Panc1 (cell line): ENCODE measurements at regions not wholly inside any gene's neighbourhood (a gene's known extent, or its start where the extent isn't known, plus 50 kb on each side); places are given as distances from the start of the nearest gene placed in this dataset.
A peak's percentile ranks its signal among the peaks of the same experiment; 100 is the strongest.

Source experiments
- ATAC-seq: fragments of 200-7000 bp; cut with Tn5 transposase; 2 replicates; pipeline ENCODE4 v1.9.1; 2020; ENCODE audit warnings: mild to moderate bottlenecking, moderate library complexity
- BruUV-seq: library from RNA; stranded (reverse); fragments of 400-500 nt; replicated peaks from 2 replicates; lab custom pipeline; 2021; lab: Mats Ljungman, UMichigan
- CTCF ChIA-PET: fragments of 300-600 bp; sonication (Branson Sonifier 250); formaldehyde crosslinking; loops from one replicate; lab custom pipeline; 2022; ENCODE audit warnings: antibody characterized with exemption; lab: Charles Lee
- POLR2A ChIA-PET: fragments of 300-600 bp; sonication (Branson Sonifier 250); formaldehyde crosslinking; loops from one replicate; lab custom pipeline; 2022; ENCODE audit warnings: antibody characterized with exemption; lab: Charles Lee
- DNase-seq: peaks from one replicate; pipeline ENCODE4 v3.0.0-alpha.2; 2010; ENCODE audit warnings: low read depth, low spot score
- H3K27ac ChIP-seq: 2 replicates; pipeline ENCODE4 v1.5.1; 2011; ENCODE audit warnings: mild to moderate bottlenecking, low read length, inconsistent platforms
- H3K27me3 ChIP-seq: fragments of 200-500 bp; sonication (Bioruptor generic); 2 replicates; pipeline ENCODE4 v1.6.0; 2014; ENCODE audit warnings: low read length, inconsistent platforms; ENCODE audit not compliant: control insufficient read depth, insufficient read depth
- H3K36me3 ChIP-seq: fragments of 200-500 bp; sonication (Bioruptor generic); 2 replicates; pipeline ENCODE4 v1.5.1; 2014; ENCODE audit warnings: inconsistent platforms, mild to moderate bottlenecking, low read length, moderate library complexity; ENCODE audit not compliant: control insufficient read depth, insufficient read depth
- H3K4me1 ChIP-seq: 2 replicates; pipeline ENCODE4 v1.5.1; 2011; ENCODE audit warnings: inconsistent platforms, mild to moderate bottlenecking, low read length, moderate library complexity; ENCODE audit not compliant: control insufficient read depth, insufficient read depth
- H3K4me3 ChIP-seq, 2 experiments: 2 replicates each; pipeline ENCODE4 v1.5.1; 2011 to 2012; ENCODE audit warnings: low read depth in 2 of 2, low read length in 2 of 2, mild to moderate bottlenecking in 2 of 2, inconsistent platforms in 1 of 2, moderate library complexity in 1 of 2
- H3K9me3 ChIP-seq: fragments of 200-500 bp; sonication (Bioruptor generic); 2 replicates; pipeline ENCODE4 v1.5.1; 2014; ENCODE audit warnings: low read depth, mild to moderate bottlenecking, inconsistent platforms, low read length, moderate library complexity; ENCODE audit not compliant: control insufficient read depth, insufficient read depth
- POLR2AphosphoS5 ChIP-seq: IDR thresholded peaks from 2 replicates; pipeline ENCODE4 v1.6.1; 2012; ENCODE audit warnings: mild to moderate bottlenecking, low read depth, low read length, moderate library complexity
- SIN3A ChIP-seq: IDR thresholded peaks from 2 replicates; pipeline ENCODE4 v1.6.1; 2012; ENCODE audit warnings: low read depth, mild to moderate bottlenecking, low read length, moderate library complexity, borderline replicate concordance; ENCODE audit not compliant: insufficient read depth
- TCF7L2 ChIP-seq: IDR thresholded peaks from 2 replicates; pipeline ENCODE4 v1.6.1; 2011; ENCODE audit warnings: mild to moderate bottlenecking, low read depth, low read length, inconsistent platforms
- in situ Hi-C: cut with HindIII; loops from 2 replicates; pipeline ENCODE4 v1.10.0; 2016; ENCODE audit warnings: low sequenced_read_pairs, low pct_unique_long_range_greater_than_20kb
- intact Hi-C: fragments of 100-400 bp; cut with micrococcal nuclease; formaldehyde crosslinking; loops from one replicate; pipeline ENCODE4 v1.10.0; 2022; ENCODE audit not compliant: unreplicated experiment
- TF ChIP-seq, protein P1 (sequence below), 2 experiments: IDR thresholded peaks; 2 replicates each; pipeline ENCODE4 v1.6.1; 2011 to 2012; ENCODE audit warnings: low read depth in 2 of 2, control low read depth in 1 of 2, low read length in 1 of 2, mild to moderate bottlenecking in 1 of 2, moderate library complexity in 1 of 2; ENCODE audit not compliant: insufficient read depth in 1 of 2
- TF ChIP-seq, protein P2 (sequence below): fragments of 450-650 bp; IDR thresholded peaks from 2 replicates; pipeline ENCODE4 v1.5.1; 2017; ENCODE audit warnings: mild to moderate bottlenecking

DNA sequence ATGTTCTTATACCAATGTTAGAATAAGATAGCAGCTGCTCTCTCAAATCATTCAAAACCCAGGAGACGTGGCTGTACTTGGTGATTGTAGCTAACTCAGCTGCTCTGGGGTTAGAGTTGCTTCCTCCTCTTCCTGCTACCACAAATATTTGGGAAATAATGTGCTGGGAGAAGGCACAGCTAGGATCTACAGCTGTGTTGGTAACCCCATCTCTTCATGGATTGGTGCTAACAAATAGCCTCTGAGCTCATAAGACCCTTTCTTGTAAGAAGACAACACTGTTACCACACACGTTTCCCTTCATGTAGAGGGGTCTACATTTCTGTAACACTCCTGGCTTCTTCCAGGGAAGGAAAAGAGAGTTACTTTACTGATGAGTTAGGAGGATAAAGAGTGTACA, 911.0 kb upstream of the CITED2 start:
- TF ChIP-seq TCF7L2: no peak
- TF ChIP-seq POLR2AphosphoS5: no peak
- TF ChIP-seq SIN3A: no peak
- TF ChIP-seq, protein P1, sequence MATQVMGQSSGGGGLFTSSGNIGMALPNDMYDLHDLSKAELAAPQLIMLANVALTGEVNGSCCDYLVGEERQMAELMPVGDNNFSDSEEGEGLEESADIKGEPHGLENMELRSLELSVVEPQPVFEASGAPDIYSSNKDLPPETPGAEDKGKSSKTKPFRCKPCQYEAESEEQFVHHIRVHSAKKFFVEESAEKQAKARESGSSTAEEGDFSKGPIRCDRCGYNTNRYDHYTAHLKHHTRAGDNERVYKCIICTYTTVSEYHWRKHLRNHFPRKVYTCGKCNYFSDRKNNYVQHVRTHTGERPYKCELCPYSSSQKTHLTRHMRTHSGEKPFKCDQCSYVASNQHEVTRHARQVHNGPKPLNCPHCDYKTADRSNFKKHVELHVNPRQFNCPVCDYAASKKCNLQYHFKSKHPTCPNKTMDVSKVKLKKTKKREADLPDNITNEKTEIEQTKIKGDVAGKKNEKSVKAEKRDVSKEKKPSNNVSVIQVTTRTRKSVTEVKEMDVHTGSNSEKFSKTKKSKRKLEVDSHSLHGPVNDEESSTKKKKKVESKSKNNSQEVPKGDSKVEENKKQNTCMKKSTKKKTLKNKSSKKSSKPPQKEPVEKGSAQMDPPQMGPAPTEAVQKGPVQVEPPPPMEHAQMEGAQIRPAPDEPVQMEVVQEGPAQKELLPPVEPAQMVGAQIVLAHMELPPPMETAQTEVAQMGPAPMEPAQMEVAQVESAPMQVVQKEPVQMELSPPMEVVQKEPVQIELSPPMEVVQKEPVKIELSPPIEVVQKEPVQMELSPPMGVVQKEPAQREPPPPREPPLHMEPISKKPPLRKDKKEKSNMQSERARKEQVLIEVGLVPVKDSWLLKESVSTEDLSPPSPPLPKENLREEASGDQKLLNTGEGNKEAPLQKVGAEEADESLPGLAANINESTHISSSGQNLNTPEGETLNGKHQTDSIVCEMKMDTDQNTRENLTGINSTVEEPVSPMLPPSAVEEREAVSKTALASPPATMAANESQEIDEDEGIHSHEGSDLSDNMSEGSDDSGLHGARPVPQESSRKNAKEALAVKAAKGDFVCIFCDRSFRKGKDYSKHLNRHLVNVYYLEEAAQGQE (IDR thresholded peaks at IDR 0.05; ENCODE audit: insufficient read depth in 1 of 2, low read depth in 2 of 2, low read length in 1 of 2): no peak
- TF ChIP-seq, protein P2, sequence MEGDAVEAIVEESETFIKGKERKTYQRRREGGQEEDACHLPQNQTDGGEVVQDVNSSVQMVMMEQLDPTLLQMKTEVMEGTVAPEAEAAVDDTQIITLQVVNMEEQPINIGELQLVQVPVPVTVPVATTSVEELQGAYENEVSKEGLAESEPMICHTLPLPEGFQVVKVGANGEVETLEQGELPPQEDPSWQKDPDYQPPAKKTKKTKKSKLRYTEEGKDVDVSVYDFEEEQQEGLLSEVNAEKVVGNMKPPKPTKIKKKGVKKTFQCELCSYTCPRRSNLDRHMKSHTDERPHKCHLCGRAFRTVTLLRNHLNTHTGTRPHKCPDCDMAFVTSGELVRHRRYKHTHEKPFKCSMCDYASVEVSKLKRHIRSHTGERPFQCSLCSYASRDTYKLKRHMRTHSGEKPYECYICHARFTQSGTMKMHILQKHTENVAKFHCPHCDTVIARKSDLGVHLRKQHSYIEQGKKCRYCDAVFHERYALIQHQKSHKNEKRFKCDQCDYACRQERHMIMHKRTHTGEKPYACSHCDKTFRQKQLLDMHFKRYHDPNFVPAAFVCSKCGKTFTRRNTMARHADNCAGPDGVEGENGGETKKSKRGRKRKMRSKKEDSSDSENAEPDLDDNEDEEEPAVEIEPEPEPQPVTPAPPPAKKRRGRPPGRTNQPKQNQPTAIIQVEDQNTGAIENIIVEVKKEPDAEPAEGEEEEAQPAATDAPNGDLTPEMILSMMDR: no peak
- DNase-seq (no peak), ATAC-seq (no peak)
- Histone ChIP-seq H3K27ac (peak overlapping the region; percentile 26; the same call in 1 of the 2 replicates), H3K27me3 (no peaks in the 10 kb centered on the region), H3K4me1 (no peaks in the 10 kb centered on the region), H3K4me3 (no peak overlapping the region), H3K9me3 (no peaks in the 10 kb centered on the region), H3K36me3 (no peaks in the 10 kb centered on the region)
- BruUV-seq: no TSS peak
- in situ Hi-C loops: no loop called here
- POLR2A ChIA-PET: interaction anchor here (0.5 kb wide), 1 partner anchor 391 kb away, joined by 3 read pairs; no protein-coding TSS in a partner anchor
- intact Hi-C loops: no loop called here
- CTCF ChIA-PET: no interaction called here

DNA sequence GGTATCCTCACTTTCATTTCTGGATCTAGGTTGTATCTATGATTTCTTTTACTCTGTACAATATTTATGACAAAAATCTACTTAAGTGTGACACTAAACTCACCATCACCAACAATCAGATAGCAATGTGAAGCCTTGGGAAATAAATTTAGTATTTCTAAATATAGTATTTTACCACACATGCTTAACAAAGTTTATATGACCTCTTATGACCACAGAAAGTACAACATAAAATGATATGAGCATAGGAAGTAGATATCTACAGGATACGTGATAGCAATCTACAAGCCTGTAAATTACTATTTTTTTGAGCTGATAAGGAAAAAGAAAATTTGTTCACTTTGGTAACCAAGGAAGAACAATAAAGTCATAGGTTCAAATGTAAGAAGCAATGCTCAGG, 910.4 kb upstream of the CITED2 start:
- TF ChIP-seq, protein P2: no peak
- no peak for TF ChIP-seq POLR2AphosphoS5
- TF ChIP-seq SIN3A: no peak
- no peak for TF ChIP-seq TCF7L2
- POLR2A ChIA-PET: no interaction called here
- intact Hi-C loops (no loop called here), in situ Hi-C loops (no loop called here)
- H3K4me3 ChIP-seq: no peak overlapping the region
- H3K4me1 ChIP-seq: no peaks in the 10 kb centered on the region
- H3K27ac ChIP-seq: no peak overlapping the region; the same call in 1 of the 2 replicates
- no TSS peak for BruUV-seq
- ATAC-seq (no peak), DNase-seq (no peak)
- no peaks in the 10 kb centered on the region for H3K9me3 ChIP-seq
- H3K27me3 ChIP-seq: no peaks in the 10 kb centered on the region
- H3K36me3 ChIP-seq: no peaks in the 10 kb centered on the region
- CTCF ChIA-PET: no interaction called here
